Urinary bladder (tissue), 3 donors: ENCODE measurements at regions not wholly inside any gene's neighbourhood (a gene's known extent, or its start where the extent isn't known, plus 50 kb on each side); places are given as distances from the start of the nearest gene placed in this dataset.
"Not testable (repeated sequence)": the region's sequence is repeated elsewhere in the genome, so short reads cannot be mapped to it uniquely, and the experiment has no call there.

Source experiments
- DNase-seq: peaks from one replicate; pipeline ENCODE4 v3.0.0-alpha.2; 2015; ENCODE audit errors: extremely low spot score
- H3K27ac ChIP-seq: one replicate; pipeline ENCODE4 v1.5.1; 2013; ENCODE audit warnings: low read depth, mild to moderate bottlenecking, moderate library complexity
- H3K36me3 ChIP-seq: one replicate; pipeline ENCODE4 v1.6.1; 2013; ENCODE audit warnings: mild to moderate bottlenecking, moderate library complexity; ENCODE audit not compliant: insufficient read depth
- H3K4me1 ChIP-seq: one replicate; pipeline ENCODE4 v1.6.1; 2013; ENCODE audit warnings: mild to moderate bottlenecking, moderate library complexity; ENCODE audit not compliant: insufficient read depth
- H3K4me3 ChIP-seq: one replicate; pipeline ENCODE4 v1.5.1; 2013; ENCODE audit warnings: low read depth, low read length
- WGBS: extraction: QIAGEN DNeasy Blood & Tissue Kit; methylation state at CpG from one replicate; pipeline ENCODE4 v1.1.7; 2013; 5-methylcytosine and 5-hydroxymethylcytosine counted together
- donor health status: healthy with polysubstance abuse.
- donor health status: healthy.

DNA sequence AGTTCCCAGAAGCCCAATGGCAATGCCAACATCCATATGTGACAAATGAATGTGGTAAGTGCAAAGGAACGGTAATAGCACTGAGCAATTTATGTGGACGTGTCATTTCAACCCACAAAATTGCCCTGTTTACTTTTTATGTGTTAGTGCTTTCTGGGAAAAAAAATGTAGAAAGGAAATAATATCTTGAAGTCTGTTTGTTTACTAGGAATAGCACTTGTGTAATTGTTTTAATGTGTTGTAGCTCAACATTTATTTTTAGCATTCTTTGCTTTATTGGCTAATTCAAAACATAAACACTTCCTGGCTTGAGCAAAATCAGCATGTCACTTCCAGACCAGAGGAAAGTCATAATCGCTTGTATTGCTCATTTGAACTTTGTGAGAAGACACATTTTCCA lies 224.8 kb upstream of the KCNK2 start:
- H3K36me3 ChIP-seq, result no peaks in the 10 kb centered on the region
- H3K27ac ChIP-seq, result no peak overlapping the region
- H3K4me1 ChIP-seq, result no peaks in the 10 kb centered on the region
- H3K4me3 ChIP-seq, result no peak overlapping the region
- WGBS, result 39% methylated on average over 3 of the region's 3 CpGs
- no peak for DNase-seq

DNA sequence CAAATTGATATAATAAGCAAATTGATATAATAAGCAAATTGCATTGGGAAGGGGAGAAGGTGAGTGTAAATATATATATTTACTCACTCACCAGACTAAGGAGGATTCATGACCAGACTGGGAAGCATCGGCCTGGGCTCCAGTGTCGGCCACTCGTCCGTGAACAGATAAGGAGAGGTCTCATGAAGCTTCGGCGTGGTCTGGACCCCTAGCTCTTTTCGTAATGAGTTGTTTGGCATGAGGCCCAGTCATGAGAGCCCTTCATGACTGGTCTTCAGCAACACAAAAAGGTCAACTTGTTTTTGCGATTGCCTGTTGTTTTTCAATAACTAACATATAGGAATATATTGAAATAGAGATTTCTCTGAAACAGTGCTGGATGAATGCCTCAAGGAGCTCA lies 222.9 kb upstream of the KCNK2 start:
- Histone ChIP-seq H3K4me3 (no peak overlapping the region), H3K36me3 (no peaks in the 10 kb centered on the region), H3K27ac (no peak overlapping the region), H3K4me1 (no peaks in the 10 kb centered on the region)
- no peak for DNase-seq
- WGBS, result 76% methylated on average over 8 of the region's 8 CpGs

DNA sequence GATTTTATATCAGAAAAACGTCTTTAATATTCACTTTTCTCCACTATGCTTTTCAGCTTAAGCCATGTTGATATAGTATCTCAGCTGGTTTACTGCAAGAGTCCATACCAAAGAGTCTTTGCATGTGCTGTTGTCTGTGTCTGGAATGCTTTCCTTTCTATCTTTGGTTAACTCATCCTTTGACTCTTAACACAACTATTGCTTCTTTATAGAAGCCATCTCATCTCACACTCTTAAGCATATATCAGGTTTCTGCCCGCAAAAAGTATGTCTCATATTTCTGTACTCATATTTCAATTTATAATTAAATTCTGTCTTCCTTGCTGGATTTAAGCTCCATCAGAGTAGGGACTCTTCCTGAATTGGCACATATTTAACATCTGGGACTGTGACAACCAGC lies 220.9 kb upstream of the KCNK2 start:
- Histone ChIP-seq H3K27ac (no peak overlapping the region), H3K4me1 (no peaks in the 10 kb centered on the region), H3K36me3 (no peaks in the 10 kb centered on the region), H3K4me3 (no peak overlapping the region)
- no peak for DNase-seq
- WGBS, result 42% methylated on average over 2 of the region's 2 CpGs

DNA sequence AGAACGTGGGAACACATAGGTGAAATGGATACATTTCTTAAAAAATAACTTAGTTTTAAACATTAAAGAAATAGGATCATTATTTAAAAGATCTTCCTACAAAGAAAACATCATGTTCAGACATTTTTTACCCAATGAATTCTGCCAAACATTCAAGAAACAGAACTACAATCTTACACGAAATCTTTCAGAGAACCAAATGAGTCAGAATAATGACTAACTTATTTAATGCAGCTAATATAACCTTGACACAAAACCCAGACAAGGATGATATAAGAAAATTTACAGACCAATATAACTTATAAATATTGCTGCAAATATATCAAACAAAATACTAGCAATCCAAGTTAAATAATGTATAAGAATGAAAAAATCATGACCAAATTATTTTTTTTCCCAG lies 220.1 kb upstream of the KCNK2 start:
- DNase-seq, result no peak
- Histone ChIP-seq H3K36me3 (no peaks in the 10 kb centered on the region), H3K27ac (no peak overlapping the region), H3K4me1 (no peaks in the 10 kb centered on the region), H3K4me3 (no peak overlapping the region)
- 67% methylated on average over 2 of the region's 2 CpGs for WGBS

DNA sequence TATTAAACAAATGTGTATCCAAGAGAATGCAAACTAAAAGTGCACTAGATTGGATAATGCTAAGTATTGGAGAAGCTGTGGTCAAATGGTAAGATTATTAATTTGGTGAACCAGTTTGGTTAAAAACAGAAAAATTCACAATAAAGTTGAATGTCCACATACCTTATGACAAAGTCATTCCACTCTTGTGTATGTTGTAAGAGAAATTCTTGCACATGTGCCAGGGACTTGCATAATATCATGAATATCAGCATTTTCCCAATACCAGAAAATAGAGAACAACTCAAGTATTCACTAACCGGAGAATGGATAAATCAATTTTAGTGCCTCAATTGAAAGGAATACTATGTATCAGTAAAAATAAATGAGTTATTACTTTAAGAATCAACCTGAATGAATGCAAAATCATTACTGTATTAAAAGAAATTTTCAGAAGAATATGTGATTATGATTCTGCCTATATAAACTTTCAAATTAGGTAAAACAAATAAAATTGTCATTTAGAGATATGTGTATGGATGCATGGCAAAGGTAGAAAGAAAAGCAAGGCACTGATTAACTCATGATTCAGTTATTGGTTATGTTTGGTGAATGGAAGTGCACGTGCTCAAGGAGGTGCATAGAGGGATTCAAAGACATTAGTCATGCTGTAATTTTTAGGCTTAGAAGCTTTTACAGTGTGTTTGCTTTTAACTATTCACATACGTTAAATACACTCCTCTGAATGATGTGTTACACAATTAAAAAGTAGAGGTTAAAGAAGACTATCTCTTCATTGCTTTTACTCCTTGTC lies 217.4 kb upstream of the KCNK2 start:
- H3K27ac ChIP-seq, result no peak overlapping the region
- DNase-seq, result no peak
- H3K36me3 ChIP-seq, result no peaks in the 10 kb centered on the region
- WGBS, result 76% methylated on average over 3 of the region's 3 CpGs
- H3K4me3 ChIP-seq, result no peak overlapping the region
- no peaks in the 10 kb centered on the region for H3K4me1 ChIP-seq

DNA sequence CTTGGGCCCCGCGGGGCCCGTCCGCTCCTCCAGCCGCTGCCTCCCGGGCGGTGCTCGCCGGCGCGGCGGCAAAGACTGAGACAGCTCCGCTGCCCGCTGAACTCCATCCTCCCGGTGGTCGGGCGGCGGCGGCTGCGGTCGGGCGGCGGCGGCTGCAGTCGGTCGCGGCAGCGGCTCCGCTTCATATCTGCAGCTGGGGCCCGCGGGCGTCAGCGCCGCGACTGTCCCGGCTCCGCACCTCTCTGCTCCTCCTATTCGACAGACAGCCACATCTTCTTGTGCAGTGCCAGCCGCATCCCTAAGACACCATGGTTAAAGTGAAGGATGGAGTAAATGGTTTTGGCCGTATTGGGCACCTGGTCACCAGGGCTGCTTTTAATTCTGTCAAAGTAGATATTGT lies 212.1 kb upstream of the KCNK2 start:
- not testable (repeated sequence) for H3K4me1 ChIP-seq, H3K36me3 ChIP-seq, DNase-seq, H3K27ac ChIP-seq, H3K4me3 ChIP-seq
- WGBS, result 97% methylated on average over 40 of the region's 40 CpGs

DNA sequence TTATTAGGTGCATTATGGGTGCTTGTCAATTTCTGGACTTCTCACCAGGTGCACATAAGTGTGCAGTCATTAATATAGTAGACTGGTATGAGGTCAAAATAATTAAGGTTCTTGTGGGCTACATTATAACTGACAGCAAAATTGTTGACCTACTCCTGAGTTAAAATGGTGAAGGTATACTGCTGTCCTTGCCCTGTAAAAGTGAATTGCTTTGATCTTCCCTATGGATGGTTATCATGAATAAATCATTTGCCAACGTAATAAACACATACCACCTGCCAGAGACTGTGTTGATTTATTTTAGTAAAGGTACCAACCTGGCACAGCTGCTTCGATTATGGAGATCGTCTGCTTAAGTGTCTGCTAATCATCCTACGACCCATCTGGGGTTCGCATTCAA lies 201.6 kb upstream of the KCNK2 start:
- DNase-seq, result no peak
- no peak overlapping the region for H3K4me3 ChIP-seq
- no peak overlapping the region for H3K27ac ChIP-seq

DNA sequence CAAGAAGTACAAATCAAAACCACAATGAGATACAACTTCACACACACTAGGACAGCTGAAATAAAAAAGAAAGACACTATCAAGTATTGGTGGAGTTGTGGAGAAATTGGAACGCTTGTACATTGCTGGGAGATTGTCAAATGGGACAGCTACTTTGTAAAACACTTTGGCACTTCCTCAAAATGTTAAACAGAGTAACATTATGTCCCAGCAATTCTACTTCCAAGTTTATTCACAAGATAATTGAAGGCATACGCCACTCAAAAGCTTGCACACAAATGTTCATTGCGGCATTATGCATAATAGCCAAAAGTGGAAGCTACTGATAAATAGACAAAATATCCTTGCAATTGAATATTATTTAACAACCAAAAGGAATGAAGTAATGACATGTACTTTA lies 199.9 kb upstream of the KCNK2 start:
- WGBS, result 92% methylated on average over 3 of the region's 3 CpGs
- Histone ChIP-seq H3K4me3 (no peak overlapping the region), H3K4me1 (no peaks in the 10 kb centered on the region), H3K36me3 (no peaks in the 10 kb centered on the region), H3K27ac (no peak overlapping the region)
- DNase-seq, result no peak

More for the DNA sequence above, 201.6 kb upstream of the KCNK2 start:
- 84% methylated on average over 5 of the region's 5 CpGs for WGBS
- H3K36me3 ChIP-seq, result no peaks in the 10 kb centered on the region
- H3K4me1 ChIP-seq, result no peaks in the 10 kb centered on the region

DNA sequence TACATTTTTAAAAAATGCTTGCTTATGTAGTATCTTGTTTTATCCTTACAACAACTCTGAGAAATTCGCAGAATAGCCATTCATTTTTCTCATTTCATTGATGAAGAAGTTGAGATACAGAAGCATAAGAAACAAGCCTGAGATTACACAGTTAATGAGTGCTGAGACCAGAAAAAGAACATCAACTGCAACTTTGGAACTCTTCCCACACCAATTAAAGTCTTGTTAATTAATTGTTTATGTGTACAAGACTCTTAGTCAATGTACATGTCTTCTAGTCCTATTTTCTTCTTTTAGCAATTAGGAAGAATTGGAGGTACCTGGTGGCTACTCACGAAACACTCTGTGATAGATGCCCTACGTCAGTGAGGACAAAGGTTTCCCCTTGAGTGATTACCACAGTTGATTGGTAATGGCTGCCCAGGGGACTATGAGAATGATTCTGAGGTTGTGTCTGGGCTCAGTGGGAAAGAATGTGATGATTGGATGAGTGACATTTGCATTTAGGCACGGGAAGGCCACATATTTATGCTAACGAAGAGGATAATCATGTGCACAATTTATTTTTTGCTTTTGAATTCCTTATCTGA lies 187.4 kb upstream of the KCNK2 start:
- 81% methylated on average over 5 of the region's 5 CpGs for WGBS
- Histone ChIP-seq H3K27ac (no peak overlapping the region), H3K4me1 (no peaks in the 10 kb centered on the region), H3K4me3 (no peak overlapping the region), H3K36me3 (no peaks in the 10 kb centered on the region)
- no peak for DNase-seq

DNA sequence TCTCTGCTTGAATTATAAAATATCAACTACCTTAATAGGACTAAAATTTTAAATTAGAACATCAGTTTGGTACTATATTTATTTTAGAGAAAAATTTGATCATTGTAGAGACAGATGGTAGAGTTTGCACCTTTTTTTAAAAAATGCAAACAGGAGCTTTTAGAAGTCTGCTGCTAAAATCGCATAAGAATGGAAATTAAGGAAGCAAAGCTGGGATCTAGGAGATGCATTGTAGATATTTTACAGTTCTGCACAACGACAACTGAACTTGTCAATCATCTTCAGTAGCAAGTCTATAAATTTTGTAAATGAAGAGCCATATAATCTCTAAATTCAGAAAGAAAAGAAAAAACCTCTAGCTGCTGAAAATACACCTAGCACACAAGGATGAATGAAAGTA lies 185.6 kb upstream of the KCNK2 start:
- Histone ChIP-seq H3K36me3 (no peaks in the 10 kb centered on the region), H3K4me1 (no peaks in the 10 kb centered on the region), H3K4me3 (no peak overlapping the region), H3K27ac (no peak overlapping the region)
- 79% methylated on average over 2 of the region's 2 CpGs for WGBS
- DNase-seq, result no peak

DNA sequence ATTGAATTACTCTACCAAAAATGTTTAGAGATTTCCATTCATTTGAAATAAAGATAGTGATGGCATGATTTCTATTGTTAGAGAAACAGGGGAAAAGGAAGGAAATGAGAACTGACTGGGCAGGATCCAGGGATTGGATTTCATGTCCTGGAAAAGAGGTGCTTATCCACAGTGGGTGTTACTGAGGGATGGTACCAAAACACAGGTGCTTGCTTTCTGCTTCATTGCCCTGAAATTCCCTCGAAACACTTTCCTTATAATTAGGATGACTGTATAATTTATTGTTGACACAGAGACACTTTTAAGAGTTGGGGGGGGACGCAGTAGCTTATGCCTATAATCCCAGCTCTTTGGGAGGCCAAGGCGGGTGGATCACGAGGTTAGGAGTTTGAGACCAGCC lies 185.0 kb upstream of the KCNK2 start:
- DNase-seq, result no peak
- WGBS, result 77% methylated on average over 4 of the region's 4 CpGs
- H3K4me1 ChIP-seq, result no peaks in the 10 kb centered on the region
- no peak overlapping the region for H3K4me3 ChIP-seq
- H3K27ac ChIP-seq, result no peak overlapping the region
- H3K36me3 ChIP-seq, result no peaks in the 10 kb centered on the region

DNA sequence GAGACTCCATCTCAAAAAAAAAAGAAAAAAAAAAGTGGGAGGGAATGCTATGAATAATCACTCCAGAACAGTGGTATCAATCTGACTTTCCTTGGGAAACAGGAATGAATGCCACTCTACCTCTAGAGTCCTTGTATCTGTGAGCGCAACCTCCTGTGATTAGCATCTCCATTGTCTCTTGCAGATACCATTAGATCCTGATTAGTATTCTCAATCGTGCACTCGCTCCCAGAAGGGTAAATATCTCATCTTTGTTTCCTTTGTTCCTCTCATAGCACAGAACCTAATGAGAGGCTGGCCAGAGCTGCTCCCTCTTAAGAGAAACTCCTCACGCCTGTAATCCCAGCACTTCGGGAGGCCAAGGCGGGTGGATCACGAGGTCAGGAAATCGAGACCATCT lies 184.4 kb upstream of the KCNK2 start:
- Histone ChIP-seq H3K4me3 (no peak overlapping the region), H3K36me3 (no peaks in the 10 kb centered on the region)
- 86% methylated on average over 8 of the region's 8 CpGs for WGBS

DNA sequence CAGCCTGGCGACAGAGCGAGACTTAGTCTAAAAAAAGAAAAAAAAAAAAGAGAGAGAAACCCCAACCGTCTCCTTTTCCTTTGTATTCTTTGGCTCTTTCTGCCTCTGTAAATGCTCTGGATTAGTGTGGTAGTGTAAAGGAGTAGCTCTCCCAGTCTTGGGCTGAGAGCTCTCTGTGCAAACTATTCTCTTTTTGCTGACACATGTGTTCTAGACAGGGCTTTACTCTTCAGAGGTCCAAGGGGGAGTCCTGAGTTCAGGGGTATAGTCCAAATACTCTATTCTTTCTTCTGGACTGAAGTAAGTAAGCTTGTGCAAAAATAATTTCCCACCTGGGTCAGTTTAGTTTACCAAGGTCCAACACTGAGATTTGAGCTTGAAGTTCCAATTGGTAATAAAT lies 183.8 kb upstream of the KCNK2 start:
- WGBS, result 66% methylated on average over 3 of the region's 3 CpGs
- Histone ChIP-seq H3K4me1 (no peaks in the 10 kb centered on the region), H3K4me3 (no peak overlapping the region), H3K27ac (no peak overlapping the region), H3K36me3 (no peaks in the 10 kb centered on the region)
- no peak for DNase-seq

More for the DNA sequence above, 184.4 kb upstream of the KCNK2 start:
- H3K4me1 ChIP-seq, result no peaks in the 10 kb centered on the region
- no peak for DNase-seq
- no peak overlapping the region for H3K27ac ChIP-seq

DNA sequence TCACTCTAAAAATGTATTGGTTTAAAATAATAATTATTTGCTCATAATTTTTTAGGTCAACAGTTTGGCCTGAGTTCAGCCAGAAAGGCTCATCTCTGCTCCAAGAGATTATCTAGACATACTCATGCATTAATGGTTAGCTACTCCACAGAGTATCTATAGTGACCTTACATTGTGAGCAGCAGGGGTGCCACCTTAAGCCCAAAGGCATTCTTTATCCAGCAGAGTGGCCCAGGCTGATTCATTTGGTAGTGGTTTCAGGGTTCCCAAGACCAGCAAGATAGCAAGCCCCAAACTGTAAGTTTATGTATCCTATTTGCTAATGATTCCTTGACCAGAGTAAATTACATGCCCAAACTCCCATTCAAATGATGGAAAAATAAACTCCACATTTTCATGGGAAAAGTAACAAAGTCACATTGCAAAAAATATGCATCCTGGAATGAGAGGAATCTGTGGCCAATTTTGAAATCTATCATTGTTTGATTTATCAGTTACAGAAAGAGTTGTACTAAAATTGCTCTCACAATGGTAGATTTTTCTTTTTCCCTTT lies 182.6 kb upstream of the KCNK2 start:
- Histone ChIP-seq H3K27ac (no peak overlapping the region), H3K4me3 (no peak overlapping the region), H3K4me1 (no peaks in the 10 kb centered on the region), H3K36me3 (no peaks in the 10 kb centered on the region)
- no peak for DNase-seq
